ENCODE measurements at regions not wholly inside any gene's neighbourhood (a gene's known extent, or its start where the extent isn't known, plus 50 kb on each side); places are given as distances from the start of the nearest gene placed in this dataset.

- intact Hi-C loops (cut with DNase I): no loop called here
- whole genome bisulfite sequencing: 73% methylated on average over 2 of the region's 5 CpGs
- Histone ChIP-seq H3K27ac (replicated peaks in 1 of 4) (no peak overlapping the region), H3K9me3 (peaks cover 0 to 9% (median 4%) of the 10 kb centered on the region in 4 donors), H3K4me3 (no peak overlapping the region), H3K4me1 (peaks cover 17 to 21% (median 20%) of the 10 kb centered on the region in 4 donors), H3K36me3 (no peaks in the 10 kb centered on the region), H3K27me3 (no peaks in the 10 kb centered on the region)
- peak; percentile 31 for DNase-seq (ENCODE audit: extremely low spot score)
- no peak for TF ChIP-seq POLR2AphosphoS5 (IDR thresholded peaks at IDR 0.05)
- TF ChIP-seq CTCF (IDR thresholded peaks at IDR 0.05): no peak
- no peak for TF ChIP-seq EP300 (IDR thresholded peaks at IDR 0.05)
- no peak for TF ChIP-seq POLR2A (IDR thresholded peaks at IDR 0.05; ENCODE audit: low read depth)
These were observed 364.4 kb downstream of the CXCL12 start for GRCh38 chr10:44020322-44021111.

- 94% methylated on average over 5 of the region's 5 CpGs for WGBS
- Histone ChIP-seq H3K4me1 (peaks cover 19 to 28% (median 21%) of the 10 kb centered on the region in 4 donors), H3K27ac (replicated peaks in 1 of 4) (peak overlapping the region in 3 of 4 donors; percentile 30 to 45 (median 40)), H3K36me3 (no peaks in the 10 kb centered on the region), H3K9me3 (no peaks in the 10 kb centered on the region), H3K4me3 (no peak overlapping the region), H3K27me3 (no peaks in the 10 kb centered on the region)
- TF ChIP-seq EP300 (IDR thresholded peaks at IDR 0.05) (no peak), CTCF (IDR thresholded peaks at IDR 0.05) (no peak), POLR2A (IDR thresholded peaks at IDR 0.05; ENCODE audit: low read depth) (no peak), POLR2AphosphoS5 (IDR thresholded peaks at IDR 0.05) (no peak)
- peak; percentile 50 for DNase-seq (ENCODE audit: extremely low spot score)
- intact Hi-C loops (cut with DNase I): no loop called here
These were observed 367.3 kb downstream of the CXCL12 start for GRCh38 chr10:44017483-44018145.

- DNase-seq (ENCODE audit: extremely low spot score): peak; percentile 60
- Histone ChIP-seq H3K4me1 (peaks cover 19 to 29% (median 21%) of the 10 kb centered on the region in 4 donors), H3K4me3 (no peak overlapping the region), H3K36me3 (no peaks in the 10 kb centered on the region), H3K27me3 (no peaks in the 10 kb centered on the region), H3K9me3 (no peaks in the 10 kb centered on the region), H3K27ac (replicated peaks in 1 of 4) (peak overlapping the region in 3 of 4 donors; percentile 30 to 57 (median 42))
- intact Hi-C loops (cut with DNase I): no loop called here
- WGBS: 63% methylated on average over 5 of the region's 5 CpGs
- no peak for TF ChIP-seq CTCF (IDR thresholded peaks at IDR 0.05)
- no peak for TF ChIP-seq POLR2AphosphoS5 (IDR thresholded peaks at IDR 0.05)
- TF ChIP-seq POLR2A (IDR thresholded peaks at IDR 0.05; ENCODE audit: low read depth): no peak
These were observed 368.1 kb downstream of the CXCL12 start for GRCh38 chr10:44016589-44017482.

GRCh38 chr10:44015702-44016500 is 367.2 kb upstream of the ZNF32 start:
- H3K4me1 ChIP-seq: peaks cover 21 to 32% (median 24%) of the 10 kb centered on the region in 4 donors
- no peaks in the 10 kb centered on the region for H3K36me3 ChIP-seq
- TF ChIP-seq CTCF (IDR thresholded peaks at IDR 0.05): no peak
- TF ChIP-seq POLR2AphosphoS5 (IDR thresholded peaks at IDR 0.05): no peak
- TF ChIP-seq POLR2A (IDR thresholded peaks at IDR 0.05; ENCODE audit: low read depth): no peak
- TF ChIP-seq EP300 (IDR thresholded peaks at IDR 0.05): no peak
- WGBS: 84% methylated on average over 6 of the region's 7 CpGs
- peak; percentile 86 for DNase-seq (ENCODE audit: extremely low spot score)
- peak overlapping the region in 1 of 4 donors; percentile 42 for H3K27ac ChIP-seq (replicated peaks in 1 of 4)
- H3K27me3 ChIP-seq: no peaks in the 10 kb centered on the region
- no peak overlapping the region for H3K4me3 ChIP-seq
- no peaks in the 10 kb centered on the region for H3K9me3 ChIP-seq
- intact Hi-C loops (cut with DNase I): no loop called here
